Heart left ventricle (tissue), 16 donors: ENCODE measurements at regions not wholly inside any gene's neighbourhood (a gene's known extent, or its start where the extent isn't known, plus 50 kb on each side); places are given as distances from the start of the nearest gene placed in this dataset.

Source experiments
- ATAC-seq, 4 donors: fragments of 200-7000 bp; cut with Tn5 transposase; one replicate each; pipeline ENCODE4 v1.9.1; 2020 to 2022; ENCODE audit warnings: moderate library complexity in 4 of 4, mild to moderate bottlenecking in 3 of 4, moderate number of reproducible peaks in 1 of 4
- DNase-seq, 5 donors: peaks; one replicate each; pipeline ENCODE4 v3.0.0-alpha.2; 2020
- H3K27ac ChIP-seq, 12 donors: fragments of 200-600 bp; sonication (generic) in 4 of 12; one replicate each; pipeline versions ENCODE4 v1.5.0 to v1.8.0; 2016 to 2022; ENCODE audit warnings: mild to moderate bottlenecking in 2 of 12
- H3K27me3 ChIP-seq, 9 donors: fragments of 200-600 bp; sonication (generic) in 2 of 9; one replicate each; pipeline versions ENCODE4 v1.5.1 to v1.8.0; 2016 to 2022; ENCODE audit warnings: mild to moderate bottlenecking in 3 of 9
- H3K36me3 ChIP-seq, 9 donors: fragments of 200-600 bp; sonication (generic) in 2 of 9; one replicate each; pipeline versions ENCODE4 v1.5.0 to v1.8.0; 2018 to 2022; ENCODE audit warnings: mild to moderate bottlenecking in 2 of 9
- H3K4me1 ChIP-seq, 12 donors: fragments of 200-600 bp; sonication (generic) in 4 of 12; one replicate each; pipeline versions ENCODE4 v1.5.0 to v1.8.0; 2016 to 2022; ENCODE audit warnings: mild to moderate bottlenecking in 3 of 12
- H3K4me3 ChIP-seq, 12 donors: fragments of 200-600 bp; sonication (generic) in 4 of 12; one replicate each; pipeline versions ENCODE4 v1.5.0 to v1.8.0; 2017 to 2022; ENCODE audit warnings: mild to moderate bottlenecking in 9 of 12, moderate library complexity in 4 of 12
- H3K9me3 ChIP-seq, 12 donors: fragments of 200-600 bp; sonication (generic) in 4 of 12; one replicate each; pipeline versions ENCODE4 v1.5.0 to v1.8.0; 2016 to 2022; ENCODE audit warnings: mild to moderate bottlenecking in 1 of 12
- POLR2A ChIP-seq, 2 donors: fragments of 450-650 bp; IDR thresholded peaks; one replicate each; pipeline ENCODE4 v1.6.1; 2017; ENCODE audit warnings: antibody characterized with exemption in 2 of 2, mild to moderate bottlenecking in 2 of 2, moderate library complexity in 2 of 2
- WGBS, 4 donors: extraction: QIAGEN DNeasy Blood & Tissue Kit in 2 of 4; methylation state at CpG; one replicate each; pipeline versions ENCODE4 v1.1.5 to v1.1.7; 2013 to 2018; 5-methylcytosine and 5-hydroxymethylcytosine counted together
- intact Hi-C, 10 donors: fragments of 100-400 bp; cut with DNase I; formaldehyde crosslinking; loops; one replicate each; pipeline versions ENCODE4 v1.11.1 to v1.14.2; 2022
- TF ChIP-seq, protein P1 (sequence below), 12 donors: fragments of 200-600 bp; sonication (generic) in 4 of 12; IDR thresholded peaks; one replicate each; pipeline versions ENCODE4 v1.5.0 to v1.8.0; 2018 to 2022; ENCODE audit warnings: antibody characterized with exemption in 12 of 12, mild to moderate bottlenecking in 5 of 12
- donor health status: ischemic (EF 13 %, LVEDD 7.1; RV severe dilation, severe dysfunction).
- donor health status: healthy with polysubstance abuse.
- donor health status: DM: no; HTN: yes; CAD: no.
- donor health status: DM: no; HTN: no; CAD: no.
- donor health status: ischemic (EF 25% LVEDD 6.9; RV normal size, moderate dysfunction).
- donor health status: ischemic (EF 25% LVEDD 5.7; RV mildly dilated, moderate dysfunction).
- donor health status: healthy.
- donor health status: DM: yes; HTN: yes; CAD: no.
- donor health status: ischemic (EF 35%, LVEDD 5.7; RV mildly dilated, moderate dysfunction).
- donor health status: nonischemic (EF 11% LVEDD 7.7; RV severe dilation, severe dysfunction).
- donor health status: DM: yes; HTN: yes; CAD: no.
- donor health status: PGD.
- donor health status: ischemic (EF 29% LVEDD 5.4; RV normal size, mild dysfunction).
- donor health status: nonischemic (EF 23%, LVEDD 6.1; RV moderate dilation, normal function).

DNA sequence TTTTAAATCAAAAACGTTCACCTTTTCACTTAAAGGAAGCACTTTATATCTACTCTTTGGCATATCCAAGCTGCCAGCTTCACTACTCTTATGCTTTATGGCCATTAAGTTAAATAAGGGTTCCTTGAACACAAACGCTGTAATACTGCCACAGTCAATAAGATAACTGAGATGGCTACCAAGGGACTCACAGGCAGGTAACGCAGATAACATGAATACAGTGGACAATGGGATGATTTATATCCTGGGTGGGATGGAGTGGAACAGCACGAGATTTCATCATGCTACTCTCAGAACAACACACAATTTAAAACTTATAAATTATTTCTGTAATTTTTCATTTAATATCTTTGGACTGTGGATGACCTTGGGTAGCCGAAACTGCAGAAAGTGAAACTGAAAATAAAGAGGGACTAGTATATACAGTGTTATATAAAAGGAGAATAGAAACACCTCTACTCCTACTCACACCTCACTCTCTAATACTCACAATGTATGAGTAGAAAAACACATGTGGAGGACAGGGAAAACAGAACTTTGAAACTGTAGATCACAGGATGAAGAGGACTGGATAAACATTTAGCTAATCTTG is 367.3 kb downstream of the C12orf50 start:
- H3K4me1 ChIP-seq, result no peaks in the 10 kb centered on the region
- WGBS, 4 donors, result 67 to 77% (median 73%) methylated on average over 5 of the region's 5 CpGs
- H3K4me3 ChIP-seq, result peak overlapping the region in 5 of 12 donors; percentile 1 to 37 (median 16)
- H3K27me3 ChIP-seq, result no peaks in the 10 kb centered on the region
- no peaks in the 10 kb centered on the region for H3K36me3 ChIP-seq
- intact Hi-C loops, result no loop called here
- no peak overlapping the region for H3K27ac ChIP-seq
- H3K9me3 ChIP-seq, result no peaks in the 10 kb centered on the region
- no peak for ATAC-seq
- DNase-seq, result no peak
- TF ChIP-seq, protein P1, sequence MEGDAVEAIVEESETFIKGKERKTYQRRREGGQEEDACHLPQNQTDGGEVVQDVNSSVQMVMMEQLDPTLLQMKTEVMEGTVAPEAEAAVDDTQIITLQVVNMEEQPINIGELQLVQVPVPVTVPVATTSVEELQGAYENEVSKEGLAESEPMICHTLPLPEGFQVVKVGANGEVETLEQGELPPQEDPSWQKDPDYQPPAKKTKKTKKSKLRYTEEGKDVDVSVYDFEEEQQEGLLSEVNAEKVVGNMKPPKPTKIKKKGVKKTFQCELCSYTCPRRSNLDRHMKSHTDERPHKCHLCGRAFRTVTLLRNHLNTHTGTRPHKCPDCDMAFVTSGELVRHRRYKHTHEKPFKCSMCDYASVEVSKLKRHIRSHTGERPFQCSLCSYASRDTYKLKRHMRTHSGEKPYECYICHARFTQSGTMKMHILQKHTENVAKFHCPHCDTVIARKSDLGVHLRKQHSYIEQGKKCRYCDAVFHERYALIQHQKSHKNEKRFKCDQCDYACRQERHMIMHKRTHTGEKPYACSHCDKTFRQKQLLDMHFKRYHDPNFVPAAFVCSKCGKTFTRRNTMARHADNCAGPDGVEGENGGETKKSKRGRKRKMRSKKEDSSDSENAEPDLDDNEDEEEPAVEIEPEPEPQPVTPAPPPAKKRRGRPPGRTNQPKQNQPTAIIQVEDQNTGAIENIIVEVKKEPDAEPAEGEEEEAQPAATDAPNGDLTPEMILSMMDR (IDR thresholded peaks at IDR 0.05), result no peak

DNA sequence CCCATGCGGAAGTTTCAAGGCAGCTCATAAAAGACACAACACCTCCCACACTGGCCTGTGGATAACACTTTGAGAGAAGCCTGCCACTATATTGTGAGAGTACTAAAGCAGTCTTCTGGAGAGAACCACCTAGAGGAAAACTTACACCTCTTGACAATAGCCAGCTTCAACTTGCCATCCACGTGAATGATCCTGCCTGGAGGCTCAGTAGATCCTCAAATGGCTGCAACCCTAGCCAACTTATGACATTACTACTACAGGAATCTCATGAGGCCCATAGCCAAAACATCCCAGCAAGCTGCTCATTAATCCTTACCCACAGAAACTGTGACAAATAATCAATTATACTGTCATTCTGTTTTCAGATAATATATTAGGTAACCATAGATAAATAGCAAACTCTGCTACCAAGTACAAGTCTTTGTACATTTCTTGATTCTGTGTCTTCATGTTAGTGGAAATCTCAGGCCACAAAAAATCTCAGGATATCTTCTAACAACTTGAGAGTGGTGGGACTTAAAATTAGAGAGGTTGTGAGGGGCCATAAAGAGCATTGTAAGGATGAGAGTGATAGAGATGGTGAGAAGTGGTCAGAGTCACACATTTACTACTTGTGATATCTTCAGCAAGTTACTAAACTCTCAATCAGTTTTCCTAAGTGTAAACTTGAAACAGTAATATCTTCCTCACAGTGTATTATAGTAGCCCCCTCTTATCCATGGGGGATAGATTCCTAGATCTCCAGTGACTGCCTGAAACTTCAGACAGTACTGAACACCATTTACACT is 368.0 kb downstream of the C12orf50 start:
- Histone ChIP-seq H3K4me3 (no peak overlapping the region), H3K4me1 (no peaks in the 10 kb centered on the region), H3K9me3 (no peaks in the 10 kb centered on the region), H3K36me3 (no peaks in the 10 kb centered on the region), H3K27ac (no peak overlapping the region), H3K27me3 (no peaks in the 10 kb centered on the region)
- WGBS, 4 donors, result 67 to 75% (median 70%) methylated on average over 2 of the region's 2 CpGs
- ATAC-seq, result no peak
- TF ChIP-seq, protein P1 (IDR thresholded peaks at IDR 0.05), result no peak
- DNase-seq, result no peak
- intact Hi-C loops, result no loop called here

GRCh38 chr12:87660291-87660690 is 368.9 kb downstream of the C12orf50 start:
- WGBS, 4 donors, result 78 to 81% (median 79%) methylated on average over 2 of the region's 2 CpGs
- H3K9me3 ChIP-seq, result no peaks in the 10 kb centered on the region

DNA sequence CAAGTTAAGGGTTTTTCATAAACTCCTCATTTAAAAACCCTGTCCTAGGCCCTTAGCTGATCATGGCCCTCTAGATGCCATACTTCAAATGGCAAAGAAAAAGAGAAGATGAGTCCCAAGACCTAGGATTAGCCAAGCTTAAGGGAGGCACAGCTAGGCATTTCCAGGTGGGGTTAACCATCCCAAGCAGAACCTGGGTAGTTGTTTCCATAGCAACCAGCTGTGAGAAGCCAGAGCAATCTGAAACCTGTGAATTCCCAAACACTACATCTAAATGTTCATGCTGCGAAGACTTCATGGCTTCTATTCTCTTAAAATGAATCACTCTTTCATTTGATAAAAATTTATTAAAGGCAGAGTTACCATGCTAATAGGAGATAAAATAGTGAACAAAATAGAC is 372.9 kb downstream of the C12orf50 start:
- WGBS, 4 donors, result 86 to 98% (median 93%) methylated on average over 1 of the region's 1 CpG
- no peaks in the 10 kb centered on the region for H3K36me3 ChIP-seq
- H3K27me3 ChIP-seq, result no peaks in the 10 kb centered on the region
- no peaks in the 10 kb centered on the region for H3K4me1 ChIP-seq
- no peaks in the 10 kb centered on the region for H3K9me3 ChIP-seq
- no peak for ATAC-seq
- H3K4me3 ChIP-seq, result no peak overlapping the region
- TF ChIP-seq, protein P1 (IDR thresholded peaks at IDR 0.05), result no peak
- no peak for TF ChIP-seq POLR2A (IDR thresholded peaks at IDR 0.05)
- DNase-seq, result no peak
- no peak overlapping the region for H3K27ac ChIP-seq
- intact Hi-C loops, result no loop called here

More at GRCh38 chr12:87660291-87660690, 368.9 kb downstream of the C12orf50 start:
- intact Hi-C loops, result no loop called here
- Histone ChIP-seq H3K27me3 (no peaks in the 10 kb centered on the region), H3K4me3 (no peak overlapping the region), H3K4me1 (no peaks in the 10 kb centered on the region), H3K27ac (no peak overlapping the region), H3K36me3 (no peaks in the 10 kb centered on the region)
- no peak for TF ChIP-seq POLR2A (IDR thresholded peaks at IDR 0.05)
- TF ChIP-seq, protein P1 (IDR thresholded peaks at IDR 0.05), result no peak
- DNase-seq (no peak), ATAC-seq (no peak)
